Stimulated activated CD4-positive, alpha-beta T cell treated with anti-CD3 and anti-CD28 coated beads, Interleukin-12 subunit alpha, Interleukin-12 subunit beta, amount 100 ng/mL, for 4 hours (primary cell): ENCODE measurements at regions not wholly inside any gene's neighbourhood (a gene's known extent, or its start where the extent isn't known, plus 50 kb on each side); places are given as distances from the start of the nearest gene placed in this dataset.

Experiments
- DNase-seq: peaks from one replicate; pipeline ENCODE4 v3.0.0-alpha.2; 2020

DNA sequence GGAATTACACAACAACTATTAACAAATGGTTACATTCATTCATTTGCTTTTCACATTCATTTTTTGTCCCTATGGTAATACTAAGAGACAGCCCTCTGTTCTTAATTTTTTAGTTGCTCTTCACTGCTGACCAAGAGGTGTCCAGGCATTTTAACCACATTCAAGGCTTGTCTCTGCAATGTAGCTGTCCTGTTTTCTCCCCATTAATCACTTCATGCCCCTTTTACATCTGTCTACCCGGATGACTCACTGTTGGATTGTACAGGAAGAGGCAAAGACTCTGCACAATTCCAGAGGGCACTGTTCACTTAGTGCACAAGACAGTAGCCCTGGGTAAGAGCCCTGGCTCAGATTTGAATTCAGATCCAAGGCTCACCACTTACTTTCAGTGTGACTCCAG, 168.5 kb downstream of the NOC3L start:
- no peak for DNase-seq

DNA sequence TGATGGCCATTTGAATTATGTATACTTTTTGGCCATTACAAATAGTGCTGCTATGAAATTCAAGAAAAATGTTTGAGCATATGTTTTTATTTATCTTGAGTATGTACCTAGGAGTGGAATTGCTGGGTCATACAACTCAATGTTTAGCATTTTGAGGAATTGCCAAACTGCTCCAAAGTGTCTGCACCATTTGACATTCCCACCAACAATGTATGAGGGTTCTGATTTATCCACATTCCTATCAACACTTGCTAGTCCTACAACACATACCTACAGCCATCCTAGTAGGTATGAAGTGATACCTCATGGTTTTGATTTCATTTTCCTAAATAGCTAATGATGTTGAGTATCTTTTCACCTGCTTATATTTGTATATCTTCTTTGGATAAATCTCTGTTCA, 165.5 kb downstream of the NOC3L start:
- DNase-seq: no peak

DNA sequence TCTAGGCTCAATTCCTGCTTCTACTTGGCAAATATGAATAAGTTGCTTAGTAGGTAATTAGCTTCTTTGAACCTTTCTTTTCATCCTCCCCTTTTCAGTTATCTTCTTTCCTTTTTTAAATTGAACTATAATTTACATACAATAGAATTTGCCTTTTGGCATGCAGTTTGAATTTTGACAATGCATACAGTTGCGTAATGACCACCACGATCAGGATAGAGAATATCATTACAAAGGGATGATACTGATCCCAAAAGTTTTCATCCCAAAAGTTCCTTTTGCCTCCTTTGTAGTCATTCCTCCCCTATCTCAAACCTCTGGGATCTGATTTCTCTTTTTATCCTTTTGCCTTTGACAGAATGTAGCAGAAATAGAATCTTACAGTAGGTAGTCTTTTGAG, 164.4 kb downstream of the NOC3L start:
- no peak for DNase-seq

DNA sequence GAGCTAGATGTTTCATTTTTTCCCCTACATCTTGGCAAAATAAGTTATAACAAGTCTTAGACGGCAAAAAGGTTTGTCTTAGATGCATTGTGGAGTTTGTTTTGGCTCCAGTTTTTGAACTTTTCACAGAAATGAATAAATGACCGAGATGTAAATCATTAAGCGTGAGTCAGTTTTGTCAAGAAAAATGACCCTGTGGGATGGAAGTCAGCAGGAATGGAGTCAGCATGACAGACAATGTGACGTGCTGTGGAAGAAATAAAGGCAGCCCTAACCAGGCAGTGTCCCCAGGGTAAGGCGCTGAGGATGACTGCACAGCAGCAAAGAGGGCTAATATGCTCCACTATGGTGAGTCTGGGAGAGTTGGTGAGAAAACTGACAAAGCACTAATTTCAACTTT, 163.2 kb downstream of the NOC3L start:
- DNase-seq: no peak

DNA sequence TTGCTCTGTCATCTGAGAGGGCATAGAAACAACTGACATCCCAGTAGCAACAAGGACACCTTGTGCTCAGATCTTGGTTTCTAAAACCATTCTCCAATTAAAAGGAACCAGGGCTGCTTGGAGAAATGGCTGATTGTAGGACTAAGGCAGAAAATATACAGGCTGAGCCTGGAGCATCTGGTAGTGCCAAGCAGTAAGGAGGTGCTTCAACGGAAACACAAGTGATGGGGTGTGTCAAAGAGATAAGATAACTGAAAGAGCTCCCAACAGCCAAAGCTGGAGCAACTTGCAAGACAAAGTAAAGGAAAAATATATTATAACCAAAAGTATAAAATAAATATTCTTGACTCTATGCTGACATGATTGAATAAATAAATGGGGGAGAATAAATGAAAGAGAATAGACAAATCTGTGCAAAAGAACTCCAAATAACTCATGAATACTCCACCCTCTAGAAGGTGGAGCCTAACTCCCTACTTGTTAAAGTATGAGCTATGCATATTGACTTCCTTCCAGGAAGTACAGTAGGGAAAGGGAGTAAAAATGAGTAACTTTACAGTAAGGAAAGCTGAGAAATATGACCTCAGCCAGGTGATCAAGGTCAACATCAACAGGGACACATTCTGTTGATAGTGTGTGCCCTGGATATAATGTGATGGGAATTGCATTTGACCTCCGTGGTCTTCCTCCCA, 162.4 kb downstream of the NOC3L start:
- DNase-seq: no peak

DNA sequence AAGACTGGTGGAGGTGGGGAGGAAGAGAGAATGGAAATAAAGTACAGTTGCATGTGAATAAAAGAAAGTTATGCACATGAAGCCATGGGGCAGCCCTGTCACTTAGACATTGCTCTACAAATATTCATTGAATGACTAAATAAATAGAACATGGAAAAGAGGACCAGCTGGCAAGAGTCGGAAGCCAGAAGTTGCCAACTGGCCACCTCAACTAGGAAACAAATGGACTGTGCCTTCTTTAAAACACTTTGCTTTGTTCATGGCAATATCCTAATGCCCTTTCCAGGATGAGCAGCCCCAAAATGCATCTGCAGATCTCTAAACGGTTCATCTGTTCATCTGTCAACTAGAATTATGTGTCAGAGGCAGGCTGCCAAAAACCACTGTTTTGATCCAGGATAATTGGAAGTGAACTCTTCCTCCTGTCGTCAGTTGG, 157.3 kb downstream of the NOC3L start:
- no peak for DNase-seq

DNA sequence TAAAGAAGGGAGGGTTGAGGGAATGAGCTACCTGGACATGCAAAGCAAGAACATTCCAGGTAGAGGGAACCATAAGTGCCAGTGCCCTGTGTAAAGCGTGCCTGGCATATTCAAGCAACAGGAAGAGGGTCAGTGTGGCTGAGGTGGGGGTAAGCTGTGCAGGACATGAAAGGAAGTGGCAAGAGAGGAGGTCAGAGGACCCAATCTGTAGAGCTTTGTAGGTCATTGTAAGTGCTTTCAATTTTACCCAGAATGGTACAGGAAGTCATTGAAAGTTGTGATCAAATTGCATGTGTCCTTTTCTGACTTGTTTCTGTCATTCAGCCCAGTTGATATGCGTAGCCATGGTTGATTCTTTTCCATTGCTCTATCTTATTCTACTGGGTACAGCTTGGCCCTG, 156.6 kb downstream of the NOC3L start:
- no peak for DNase-seq

DNA sequence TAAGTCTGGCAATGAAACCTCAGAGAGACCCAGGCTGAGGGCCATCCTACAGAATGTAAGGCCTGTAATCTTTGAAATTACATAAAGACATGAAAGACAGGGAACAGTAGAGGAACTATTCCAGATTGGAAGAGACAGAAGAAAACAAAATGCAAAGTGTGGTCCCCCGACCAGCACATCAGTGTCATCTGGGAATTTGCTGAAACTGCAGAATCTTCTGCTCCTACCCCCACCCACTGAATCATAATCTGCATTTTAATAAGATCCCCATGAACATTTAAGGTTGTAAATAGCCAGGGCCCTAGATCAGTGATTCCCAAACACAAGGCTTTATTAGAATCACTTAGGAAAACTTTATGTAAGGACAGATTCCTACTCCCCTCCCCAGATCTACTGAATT, 154.4 kb downstream of the NOC3L start:
- DNase-seq: no peak

DNA sequence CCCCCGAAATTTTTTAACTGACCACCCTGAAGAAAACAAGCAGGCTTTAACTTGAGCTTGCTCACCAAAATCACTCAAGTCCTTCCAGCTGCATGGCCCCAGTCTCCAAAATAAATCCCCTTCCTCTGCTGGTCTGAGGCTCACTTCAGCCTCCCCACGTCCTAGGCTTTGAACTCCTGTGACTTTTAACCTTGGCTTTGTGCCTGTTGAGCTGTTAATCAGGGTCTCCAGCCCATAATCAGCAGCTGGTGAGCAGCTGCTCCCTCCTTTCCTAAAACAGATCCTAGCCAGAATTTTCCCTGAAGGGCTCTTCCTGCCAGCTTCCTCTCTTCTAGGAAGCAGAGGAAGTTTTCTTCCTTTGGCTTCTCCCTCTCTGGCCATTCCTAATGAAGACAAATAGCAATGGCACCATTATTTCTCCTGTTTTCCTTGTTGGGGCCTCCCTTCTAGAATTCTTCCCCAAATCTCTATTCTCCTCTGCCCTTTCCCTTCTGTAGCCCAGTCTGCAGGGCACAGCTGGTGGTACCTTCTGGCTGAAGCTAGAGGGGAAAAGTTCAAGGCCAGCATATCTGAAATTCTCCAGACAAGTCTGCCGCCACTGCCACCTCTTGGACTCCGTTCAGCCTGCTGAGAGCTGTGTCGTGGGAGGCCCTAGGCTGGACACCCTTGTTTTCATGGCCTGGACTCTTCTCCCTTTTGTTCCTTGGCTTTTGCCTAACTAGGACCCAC, 152.1 kb downstream of the NOC3L start:
- DNase-seq: no peak

DNA sequence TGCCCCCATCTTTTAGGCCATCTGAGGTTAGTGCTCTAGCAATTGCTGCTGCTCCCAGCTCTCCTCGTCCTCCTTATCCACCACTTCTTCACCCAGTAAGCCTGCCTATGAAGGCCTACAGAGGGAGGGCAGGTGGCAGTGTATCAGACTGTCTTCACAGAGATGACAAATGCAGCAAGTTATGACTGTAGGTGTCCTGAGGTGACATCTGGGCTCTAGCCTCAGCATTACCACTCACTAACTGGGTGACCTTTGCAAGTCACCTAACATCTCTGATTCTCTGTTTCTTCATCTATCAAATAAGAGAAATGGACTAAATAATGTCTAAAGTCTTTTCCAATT, 151.6 kb downstream of the NOC3L start:
- DNase-seq: no peak

DNA sequence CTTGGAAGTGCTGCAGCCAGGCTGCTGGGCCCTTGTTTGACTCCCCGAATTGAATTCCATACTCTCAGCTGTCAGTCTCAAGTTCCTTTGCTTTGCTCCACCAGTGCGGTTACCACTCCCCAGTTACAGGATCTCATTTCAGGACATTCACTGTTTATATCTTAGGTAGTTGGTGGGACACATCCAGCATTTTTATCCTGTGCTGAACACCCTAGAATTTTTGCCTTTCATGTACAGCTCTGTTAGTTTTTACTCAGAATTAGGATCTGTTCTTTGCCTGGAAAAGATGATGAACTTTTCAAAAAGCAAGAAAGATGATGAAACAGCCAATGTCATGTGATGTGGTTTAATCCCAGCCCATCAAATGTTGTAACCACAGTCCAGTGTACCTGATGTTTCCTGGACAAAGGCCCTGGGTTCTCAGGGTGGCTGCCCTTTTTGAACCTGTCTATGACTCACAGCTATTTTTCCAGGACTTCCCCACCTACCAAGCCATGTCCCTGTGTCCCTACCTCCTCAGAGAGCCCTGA, 149.7 kb downstream of the NOC3L start:
- DNase-seq: no peak

DNA sequence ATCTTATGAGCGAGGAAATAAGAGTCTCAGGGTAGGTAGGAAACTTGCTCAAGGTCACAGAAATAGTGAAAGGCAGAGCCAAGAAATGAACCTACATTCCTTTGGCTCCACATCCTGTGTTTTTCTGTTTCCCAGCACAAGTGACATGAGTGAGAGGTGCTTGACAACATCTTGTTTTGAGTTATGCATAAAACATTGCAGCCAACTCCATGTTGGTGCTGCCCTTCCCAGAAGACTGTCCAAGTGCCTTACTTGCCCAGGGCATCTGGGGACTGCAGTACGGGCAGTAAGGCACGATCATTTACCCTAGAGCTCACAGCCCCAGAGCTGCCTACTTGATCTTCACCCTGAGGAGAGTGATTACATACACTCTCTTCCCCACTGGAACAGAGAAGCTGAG, 148.8 kb downstream of the NOC3L start:
- no peak for DNase-seq

DNA sequence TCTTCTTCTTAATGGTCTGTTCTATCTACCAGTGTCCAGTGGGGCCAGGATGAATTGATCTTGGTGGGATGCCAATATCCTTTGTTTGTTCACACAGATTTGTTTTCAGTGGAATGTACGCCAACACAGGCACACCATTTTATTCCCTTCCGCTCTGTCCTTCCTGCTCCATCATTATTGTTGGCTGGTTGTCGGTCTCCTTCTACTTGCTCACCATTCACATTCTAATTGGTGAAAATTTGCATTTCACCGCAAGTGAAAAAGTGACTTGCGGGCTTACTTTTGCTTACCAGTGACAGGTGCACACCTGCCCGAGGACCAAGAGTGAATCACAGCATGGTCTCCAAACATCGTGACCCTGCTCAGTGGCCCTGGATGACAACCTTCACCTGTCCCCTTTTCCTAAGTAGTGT, 148.3 kb downstream of the NOC3L start:
- no peak for DNase-seq

DNA sequence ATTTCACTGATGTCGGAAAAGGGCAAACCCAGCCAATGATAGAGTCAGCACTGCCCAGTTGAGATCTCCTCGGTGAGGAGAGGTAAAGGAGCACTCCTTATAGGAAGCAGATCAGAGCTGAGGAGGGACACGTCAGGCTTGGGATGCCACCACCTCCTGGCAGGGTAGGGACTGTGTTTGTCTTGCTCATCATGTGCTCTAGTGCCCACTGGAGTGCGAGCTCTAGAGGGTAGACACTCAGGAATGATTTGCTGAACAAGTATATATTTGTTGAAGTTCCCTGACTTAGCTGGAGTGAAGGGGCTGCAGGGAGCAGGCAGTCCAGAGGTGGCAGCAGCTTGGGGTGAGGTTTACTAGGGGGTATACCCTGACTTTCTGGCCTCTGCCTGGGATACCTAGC, 146.5 kb downstream of the NOC3L start:
- DNase-seq: no peak

DNA sequence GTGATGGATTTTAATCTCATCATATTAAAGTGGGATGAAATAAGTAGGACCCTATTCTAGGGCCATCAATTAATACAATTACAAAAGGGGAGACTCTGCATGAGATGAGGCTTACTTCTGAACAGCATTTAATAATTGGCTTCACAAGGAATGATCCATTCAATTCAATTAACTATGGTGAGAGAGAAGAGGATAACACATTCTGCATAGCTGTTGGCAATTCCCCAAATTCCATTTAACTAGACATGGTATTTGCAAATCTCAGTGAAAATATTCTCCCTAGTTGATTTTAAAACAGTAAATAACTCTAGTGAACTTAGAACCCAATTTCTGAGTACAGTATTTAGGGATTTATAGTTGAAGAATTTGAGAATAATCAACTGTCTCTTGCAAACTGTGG, 145.3 kb downstream of the NOC3L start:
- no peak for DNase-seq

DNA sequence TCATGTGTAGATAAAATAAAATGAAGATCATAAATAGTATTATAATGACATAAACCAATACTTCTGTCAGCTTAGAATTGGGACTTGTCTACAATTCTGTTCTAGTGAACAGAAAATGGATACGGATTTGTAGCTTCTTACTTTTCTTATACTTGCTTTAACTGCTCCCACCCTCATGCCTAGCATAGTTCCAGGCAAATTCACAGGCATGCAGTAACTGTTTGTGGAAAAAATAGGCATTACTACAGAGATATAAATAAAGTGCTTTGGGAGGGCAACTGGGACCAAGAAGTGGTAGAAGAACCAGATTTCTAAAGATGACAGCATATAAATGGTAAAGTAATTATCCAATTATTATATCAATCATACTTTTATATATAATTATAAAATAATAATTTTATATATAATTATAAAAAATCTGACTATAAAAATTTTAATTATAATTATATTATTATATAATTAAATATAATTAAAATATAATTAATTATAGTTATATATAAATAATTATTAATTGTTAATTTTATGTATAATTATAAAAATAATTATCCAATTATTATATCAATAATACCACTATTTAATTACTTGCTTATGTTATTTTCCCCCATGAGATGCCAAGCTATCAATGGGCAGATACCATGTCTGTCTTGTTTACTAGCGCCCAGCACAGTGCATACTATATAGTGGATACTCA, 144.1 kb downstream of the NOC3L start:
- DNase-seq: no peak

DNA sequence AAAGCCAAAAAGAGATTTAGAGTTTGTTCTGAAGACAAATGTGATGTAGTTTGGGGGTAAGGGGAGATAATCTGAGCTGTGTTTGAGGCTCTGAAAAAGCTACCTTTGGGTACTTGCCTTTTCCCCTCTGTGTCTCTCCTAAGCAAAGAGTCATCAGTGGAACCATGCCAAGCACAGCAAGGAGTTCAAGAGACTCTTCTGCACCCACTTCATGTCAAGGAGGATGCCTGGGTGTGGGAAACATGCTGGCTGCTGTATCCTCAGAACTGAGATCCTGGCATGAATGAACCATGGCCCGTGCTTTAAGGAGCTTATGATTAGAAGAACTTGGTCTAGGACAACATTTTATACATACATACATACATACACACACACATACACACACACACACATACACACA, 142.9 kb downstream of the NOC3L start:
- DNase-seq: no peak

DNA sequence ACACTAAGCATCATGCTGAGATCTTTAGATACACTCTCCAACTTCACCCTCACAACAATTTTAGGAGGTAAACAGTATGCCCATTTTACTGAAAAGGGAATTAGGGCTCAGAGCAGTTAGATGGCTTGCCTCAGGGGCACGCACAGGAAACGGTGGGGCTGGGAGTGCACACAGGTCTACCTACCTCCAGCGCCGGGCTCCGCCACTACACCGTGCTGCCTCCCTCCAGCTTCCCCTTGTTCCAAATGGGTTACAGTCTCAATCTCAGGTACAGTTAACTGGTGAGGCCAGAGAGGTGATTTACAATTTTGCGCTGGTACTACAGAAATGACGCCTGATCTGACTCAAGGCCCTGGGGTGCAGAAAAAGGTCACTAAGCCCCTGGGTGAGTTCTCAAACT, 142.0 kb downstream of the NOC3L start:
- DNase-seq: no peak

DNA sequence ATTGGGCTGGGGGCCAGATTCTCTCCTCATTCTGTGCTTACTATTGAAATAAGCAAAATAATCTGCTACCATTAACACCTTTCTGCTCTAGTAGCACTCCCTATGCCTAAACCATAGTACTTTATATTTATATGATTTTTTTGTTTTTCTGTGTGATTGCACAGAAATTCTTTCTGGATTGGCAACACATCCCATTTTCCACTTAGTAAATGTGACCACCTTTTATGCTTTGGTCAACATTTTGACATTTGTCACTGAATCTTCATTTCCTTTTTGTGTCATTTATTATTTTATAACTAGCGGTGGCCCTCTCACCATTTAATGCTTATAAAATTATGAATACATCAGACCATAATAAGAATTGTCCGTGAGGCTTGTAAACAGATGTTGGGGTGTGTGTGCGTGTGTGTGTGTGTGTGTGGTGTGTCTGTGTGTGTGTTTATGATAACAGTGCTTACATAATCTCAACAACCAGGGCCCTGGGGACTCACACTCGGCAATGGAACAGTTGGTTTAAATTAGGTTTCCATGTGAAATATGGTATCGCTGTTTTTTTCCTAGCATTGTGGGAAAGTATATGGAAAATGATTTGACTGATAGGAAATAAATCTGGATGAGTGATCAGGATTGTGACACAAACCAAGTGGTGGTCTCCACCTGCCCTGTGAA, 138.9 kb downstream of the NOC3L start:
- no peak for DNase-seq

DNA sequence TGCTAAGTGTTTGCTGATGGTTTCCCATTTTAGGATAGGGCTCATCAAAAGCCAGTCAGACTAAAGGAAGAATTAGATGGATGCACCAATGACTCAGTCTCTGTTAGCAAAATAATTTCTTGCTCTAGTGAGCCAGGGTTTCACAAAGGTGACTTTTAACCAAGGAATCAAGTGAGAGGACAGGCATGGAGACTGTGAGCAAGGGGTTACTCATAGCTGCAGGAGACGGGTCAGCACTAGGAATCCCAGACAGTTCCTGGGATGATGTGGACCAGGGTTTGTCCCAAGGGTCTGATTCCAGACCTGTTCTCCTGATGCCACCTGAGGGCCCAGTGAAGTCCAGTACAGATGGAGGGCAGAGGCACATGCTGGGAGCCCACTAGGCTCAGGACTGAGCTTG, 138.1 kb downstream of the NOC3L start:
- DNase-seq: no peak

DNA sequence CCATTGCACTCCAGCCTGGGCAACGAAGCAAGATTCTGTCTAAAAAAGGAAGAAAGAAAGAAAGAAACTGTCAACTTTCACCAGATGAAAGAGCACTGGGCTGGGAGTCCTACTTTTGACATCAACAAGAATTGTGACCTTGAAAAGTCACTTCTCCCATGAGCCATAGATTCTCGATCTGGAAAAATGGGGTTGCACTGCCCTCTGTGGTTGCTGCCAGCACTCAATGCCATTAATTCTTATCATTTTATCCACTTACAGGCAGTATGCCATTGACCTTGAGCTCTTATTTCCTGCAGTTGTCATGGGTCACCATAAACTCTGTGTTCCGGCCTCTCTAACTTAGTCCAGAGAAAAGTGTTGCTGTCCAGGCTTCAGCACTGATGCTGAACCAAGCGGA, 137.2 kb downstream of the NOC3L start:
- DNase-seq: no peak

DNA sequence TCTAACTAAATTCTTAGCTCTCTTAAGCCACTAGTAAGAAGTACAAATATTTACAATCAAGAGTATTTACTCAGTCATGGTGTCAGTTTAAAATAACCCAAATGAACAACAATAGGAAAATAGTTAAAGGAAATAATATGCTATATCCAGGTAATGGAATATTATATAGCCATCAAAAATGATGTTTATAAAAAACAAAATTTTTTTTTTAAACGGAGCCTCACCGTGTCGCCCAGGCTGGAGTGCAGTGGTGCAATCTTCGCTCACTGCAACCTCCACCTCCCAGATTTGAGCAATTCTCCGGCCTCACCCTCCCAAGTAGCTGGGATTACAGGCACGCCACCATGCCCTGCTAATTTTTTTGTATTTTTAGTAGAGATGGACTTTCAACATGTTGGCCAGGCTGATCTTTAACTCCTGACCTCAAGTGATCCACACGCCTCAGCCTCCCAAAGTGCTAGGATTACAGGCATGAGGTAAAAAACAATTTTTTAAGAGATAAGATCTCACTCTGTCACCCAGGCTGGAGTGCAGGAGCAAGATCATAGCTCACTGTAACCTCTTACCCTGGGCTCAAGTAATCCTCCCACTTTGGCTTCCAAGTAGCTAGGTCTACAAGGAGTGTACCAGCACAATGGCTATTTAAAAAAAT, 132.5 kb downstream of the NOC3L start:
- no peak for DNase-seq
